SK-N-SH treated with all-trans-retinoic acid at 6 μM for 48 hours (cell line): ENCODE measurements at regions not wholly inside any gene's neighbourhood (a gene's known extent, or its start where the extent isn't known, plus 50 kb on each side); places are given as distances from the start of the nearest gene placed in this dataset.

Experiments used
- ATAC-seq: fragments of 200-7000 bp; cut with Tn5 transposase; 3 replicates; pipeline ENCODE4 v1.9.1; 2020; ENCODE audit warnings: mild to moderate bottlenecking, moderate library complexity
- ARNTL ChIP-seq: fragments of 450-650 bp; formaldehyde crosslinking; IDR thresholded peaks from 2 replicates; pipeline ENCODE4 v1.5.0; 2020; ENCODE audit warnings: low read depth, mild to moderate bottlenecking, moderate library complexity, borderline replicate concordance
- ESRRG ChIP-seq: fragments of 250-450 bp; sonication (Bioruptor Pico); IDR thresholded peaks from 2 replicates; pipeline ENCODE4 v1.6.1; 2021; ENCODE audit warnings: mild to moderate bottlenecking
- GLIS3 ChIP-seq: fragments of 250-450 bp; sonication (Bioruptor Pico); IDR thresholded peaks from 2 replicates; pipeline ENCODE4 v1.5.0; 2020; ENCODE audit warnings: mild to moderate bottlenecking, moderate library complexity
- PPARA ChIP-seq: fragments of 250-450 bp; sonication (Bioruptor Pico); IDR thresholded peaks from 2 replicates; pipeline ENCODE4 v1.5.0; 2020; ENCODE audit warnings: mild to moderate bottlenecking, borderline replicate concordance
- RARB ChIP-seq: fragments of 250-450 bp; sonication (Bioruptor Pico); IDR thresholded peaks from 2 replicates; pipeline ENCODE4 v1.8.0; 2021; ENCODE audit warnings: mild to moderate bottlenecking, moderate library complexity
- SNAI2 ChIP-seq: fragments of 250-450 bp; sonication (Bioruptor Pico); IDR thresholded peaks from 2 replicates; pipeline ENCODE4 v1.5.0; 2020; ENCODE audit warnings: mild to moderate bottlenecking, moderate library complexity
- TCF4 ChIP-seq: fragments of 250-450 bp; sonication (Bioruptor Pico); IDR thresholded peaks from 2 replicates; pipeline ENCODE4 v1.8.0; 2021; ENCODE audit warnings: mild to moderate bottlenecking, moderate library complexity, borderline replicate concordance
- TOX ChIP-seq: fragments of 250-450 bp; sonication (Bioruptor Pico); IDR thresholded peaks from 2 replicates; pipeline ENCODE4 v1.8.0; 2021; ENCODE audit warnings: mild to moderate bottlenecking, moderate library complexity, borderline replicate concordance
- ZFP3 ChIP-seq: fragments of 250-450 bp; sonication (Bioruptor Pico); IDR thresholded peaks from 2 replicates; pipeline ENCODE4 v1.5.0; 2020; ENCODE audit warnings: mild to moderate bottlenecking, moderate library complexity
- ZFP30 ChIP-seq: fragments of 450-650 bp; formaldehyde crosslinking; IDR thresholded peaks from 2 replicates; pipeline ENCODE4 v1.5.0; 2022; ENCODE audit warnings: mild to moderate bottlenecking, moderate library complexity
- ZNF565 ChIP-seq: fragments of 450-650 bp; formaldehyde crosslinking; conservative IDR thresholded peaks from 2 replicates; pipeline ENCODE4 v1.5.0; 2020; ENCODE audit warnings: low read depth, mild to moderate bottlenecking, moderate library complexity
- ZNF70 ChIP-seq: fragments of 450-650 bp; formaldehyde crosslinking; IDR thresholded peaks from 2 replicates; pipeline ENCODE4 v1.5.0; 2020; ENCODE audit warnings: mild to moderate bottlenecking, moderate library complexity
- TF ChIP-seq, protein P1 (sequence below): fragments of 250-450 bp; sonication (Bioruptor Pico); IDR thresholded peaks from 2 replicates; pipeline ENCODE4 v1.5.0; 2020; ENCODE audit warnings: mild to moderate bottlenecking, moderate library complexity
- TF ChIP-seq, protein P2 (sequence below): fragments of 250-450 bp; sonication (Bioruptor Pico); IDR thresholded peaks from 2 replicates; pipeline ENCODE4 v1.8.0; 2020; ENCODE audit warnings: mild to moderate bottlenecking, moderate library complexity, borderline replicate concordance
- TF ChIP-seq, protein P3 (sequence below): fragments of 250-450 bp; sonication (Bioruptor Pico); IDR thresholded peaks from 2 replicates; pipeline ENCODE4 v1.8.0; 2021; ENCODE audit warnings: low read depth, mild to moderate bottlenecking, moderate library complexity, borderline replicate concordance
- TF ChIP-seq, protein P4 (sequence below): fragments of 250-450 bp; sonication (Bioruptor Pico); IDR thresholded peaks from 2 replicates; pipeline ENCODE4 v1.5.1; 2021; ENCODE audit warnings: mild to moderate bottlenecking, moderate library complexity

DNA sequence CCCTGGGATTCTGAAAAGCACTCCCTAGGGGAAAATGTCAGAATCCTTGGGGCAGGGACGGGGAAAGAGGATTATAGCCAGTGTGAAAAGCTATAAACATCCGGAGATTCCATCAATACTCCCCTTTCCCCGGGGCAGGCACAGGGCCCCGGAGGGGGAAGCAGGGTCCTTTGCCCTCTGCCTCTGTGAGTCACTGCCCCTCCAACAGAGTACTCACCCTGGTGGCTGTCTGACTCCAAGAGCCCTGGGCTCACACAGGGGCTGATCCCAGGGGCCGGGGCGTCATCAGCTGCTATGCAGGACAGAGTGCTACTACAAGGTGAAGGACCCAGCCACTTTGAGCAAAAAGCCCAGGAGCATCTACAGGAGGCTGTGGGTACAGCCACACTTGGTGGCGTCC is 133.0 kb upstream of the PRR20G start:
- TF ChIP-seq, protein P1, sequence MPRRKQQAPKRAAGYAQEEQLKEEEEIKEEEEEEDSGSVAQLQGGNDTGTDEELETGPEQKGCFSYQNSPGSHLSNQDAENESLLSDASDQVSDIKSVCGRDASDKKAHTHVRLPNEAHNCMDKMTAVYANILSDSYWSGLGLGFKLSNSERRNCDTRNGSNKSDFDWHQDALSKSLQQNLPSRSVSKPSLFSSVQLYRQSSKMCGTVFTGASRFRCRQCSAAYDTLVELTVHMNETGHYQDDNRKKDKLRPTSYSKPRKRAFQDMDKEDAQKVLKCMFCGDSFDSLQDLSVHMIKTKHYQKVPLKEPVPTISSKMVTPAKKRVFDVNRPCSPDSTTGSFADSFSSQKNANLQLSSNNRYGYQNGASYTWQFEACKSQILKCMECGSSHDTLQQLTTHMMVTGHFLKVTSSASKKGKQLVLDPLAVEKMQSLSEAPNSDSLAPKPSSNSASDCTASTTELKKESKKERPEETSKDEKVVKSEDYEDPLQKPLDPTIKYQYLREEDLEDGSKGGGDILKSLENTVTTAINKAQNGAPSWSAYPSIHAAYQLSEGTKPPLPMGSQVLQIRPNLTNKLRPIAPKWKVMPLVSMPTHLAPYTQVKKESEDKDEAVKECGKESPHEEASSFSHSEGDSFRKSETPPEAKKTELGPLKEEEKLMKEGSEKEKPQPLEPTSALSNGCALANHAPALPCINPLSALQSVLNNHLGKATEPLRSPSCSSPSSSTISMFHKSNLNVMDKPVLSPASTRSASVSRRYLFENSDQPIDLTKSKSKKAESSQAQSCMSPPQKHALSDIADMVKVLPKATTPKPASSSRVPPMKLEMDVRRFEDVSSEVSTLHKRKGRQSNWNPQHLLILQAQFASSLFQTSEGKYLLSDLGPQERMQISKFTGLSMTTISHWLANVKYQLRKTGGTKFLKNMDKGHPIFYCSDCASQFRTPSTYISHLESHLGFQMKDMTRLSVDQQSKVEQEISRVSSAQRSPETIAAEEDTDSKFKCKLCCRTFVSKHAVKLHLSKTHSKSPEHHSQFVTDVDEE (CRISPR knock-in tag): no peak
- no peak for TF ChIP-seq ZFP30 (CRISPR knock-in tag)
- TF ChIP-seq ZNF565 (CRISPR knock-in tag): no peak
- TF ChIP-seq ARNTL (CRISPR knock-in tag): no peak
- TF ChIP-seq TOX: no peak
- no peak for TF ChIP-seq ZNF70 (CRISPR knock-in tag)
- TF ChIP-seq RARB (CRISPR knock-in tag): no peak
- TF ChIP-seq, protein P2, sequence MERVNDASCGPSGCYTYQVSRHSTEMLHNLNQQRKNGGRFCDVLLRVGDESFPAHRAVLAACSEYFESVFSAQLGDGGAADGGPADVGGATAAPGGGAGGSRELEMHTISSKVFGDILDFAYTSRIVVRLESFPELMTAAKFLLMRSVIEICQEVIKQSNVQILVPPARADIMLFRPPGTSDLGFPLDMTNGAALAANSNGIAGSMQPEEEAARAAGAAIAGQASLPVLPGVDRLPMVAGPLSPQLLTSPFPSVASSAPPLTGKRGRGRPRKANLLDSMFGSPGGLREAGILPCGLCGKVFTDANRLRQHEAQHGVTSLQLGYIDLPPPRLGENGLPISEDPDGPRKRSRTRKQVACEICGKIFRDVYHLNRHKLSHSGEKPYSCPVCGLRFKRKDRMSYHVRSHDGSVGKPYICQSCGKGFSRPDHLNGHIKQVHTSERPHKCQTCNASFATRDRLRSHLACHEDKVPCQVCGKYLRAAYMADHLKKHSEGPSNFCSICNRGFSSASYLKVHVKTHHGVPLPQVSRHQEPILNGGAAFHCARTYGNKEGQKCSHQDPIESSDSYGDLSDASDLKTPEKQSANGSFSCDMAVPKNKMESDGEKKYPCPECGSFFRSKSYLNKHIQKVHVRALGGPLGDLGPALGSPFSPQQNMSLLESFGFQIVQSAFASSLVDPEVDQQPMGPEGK (CRISPR knock-in tag): no peak
- TF ChIP-seq, protein P3, sequence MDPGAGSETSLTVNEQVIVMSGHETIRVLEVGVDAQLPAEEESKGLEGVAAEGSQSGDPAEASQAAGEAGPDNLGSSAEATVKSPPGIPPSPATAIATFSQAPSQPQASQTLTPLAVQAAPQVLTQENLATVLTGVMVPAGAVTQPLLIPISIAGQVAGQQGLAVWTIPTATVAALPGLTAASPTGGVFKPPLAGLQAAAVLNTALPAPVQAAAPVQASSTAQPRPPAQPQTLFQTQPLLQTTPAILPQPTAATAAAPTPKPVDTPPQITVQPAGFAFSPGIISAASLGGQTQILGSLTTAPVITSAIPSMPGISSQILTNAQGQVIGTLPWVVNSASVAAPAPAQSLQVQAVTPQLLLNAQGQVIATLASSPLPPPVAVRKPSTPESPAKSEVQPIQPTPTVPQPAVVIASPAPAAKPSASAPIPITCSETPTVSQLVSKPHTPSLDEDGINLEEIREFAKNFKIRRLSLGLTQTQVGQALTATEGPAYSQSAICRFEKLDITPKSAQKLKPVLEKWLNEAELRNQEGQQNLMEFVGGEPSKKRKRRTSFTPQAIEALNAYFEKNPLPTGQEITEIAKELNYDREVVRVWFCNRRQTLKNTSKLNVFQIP: no peak
- TF ChIP-seq ESRRG: no peak
- TF ChIP-seq PPARA (CRISPR knock-in tag): no peak
- no peak for TF ChIP-seq TCF4 (CRISPR knock-in tag)
- no peak for TF ChIP-seq SNAI2 (CRISPR knock-in tag)
- no peak for TF ChIP-seq GLIS3
- ATAC-seq: 0 out of 3 replicates have a peak, but pooled peaks have one; percentile 15

DNA sequence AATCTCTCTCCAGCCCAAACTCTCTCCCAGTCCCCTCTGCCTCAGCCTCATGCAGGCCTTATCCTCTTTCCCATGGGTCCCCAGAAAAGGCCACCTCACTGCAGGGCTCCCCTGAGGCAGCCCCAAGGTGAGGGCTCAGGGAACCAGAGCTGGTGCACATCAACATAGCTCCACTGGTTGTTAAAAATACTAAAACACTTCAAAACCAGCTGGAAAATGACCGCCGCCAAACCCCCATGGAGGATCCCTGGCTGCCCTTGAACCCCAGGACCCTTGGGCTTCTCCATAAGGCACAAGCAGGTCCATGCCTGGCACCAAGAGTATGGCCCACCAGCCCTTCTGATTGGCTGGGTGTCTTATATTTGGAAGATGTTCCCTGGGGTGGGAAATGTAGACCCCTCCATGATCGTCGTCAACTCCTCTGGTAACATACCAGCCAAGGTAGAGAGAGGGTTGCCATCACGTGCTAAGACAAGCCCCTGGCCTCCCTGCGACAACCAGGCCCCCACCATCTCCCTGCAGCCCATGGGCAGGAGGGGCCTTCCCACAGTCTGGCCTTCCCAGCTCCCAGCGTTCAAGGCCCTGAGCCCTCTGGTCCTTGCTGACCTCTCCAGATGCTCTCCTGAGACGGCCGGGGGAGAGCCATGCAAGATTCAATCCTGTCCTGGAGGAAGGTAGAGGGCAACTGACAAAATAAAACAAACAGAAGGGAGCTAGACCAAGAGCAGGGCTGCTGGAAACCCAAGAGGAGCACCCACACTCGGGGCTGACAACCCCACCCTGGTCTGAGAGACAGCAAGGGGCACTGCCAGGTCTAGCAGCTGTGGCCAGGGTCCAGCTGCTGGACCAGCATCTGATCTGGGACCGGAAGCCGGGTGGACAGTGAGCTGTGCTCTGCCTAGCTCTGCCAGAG is 132.1 kb upstream of the PRR20G start:
- no peak for ATAC-seq
- TF ChIP-seq, protein P2 (CRISPR knock-in tag): no peak
- TF ChIP-seq, protein P1 (CRISPR knock-in tag): no peak
- TF ChIP-seq PPARA (CRISPR knock-in tag) (no peak), ZFP3 (CRISPR knock-in tag) (no peak), TOX (no peak)
- TF ChIP-seq, protein P4, sequence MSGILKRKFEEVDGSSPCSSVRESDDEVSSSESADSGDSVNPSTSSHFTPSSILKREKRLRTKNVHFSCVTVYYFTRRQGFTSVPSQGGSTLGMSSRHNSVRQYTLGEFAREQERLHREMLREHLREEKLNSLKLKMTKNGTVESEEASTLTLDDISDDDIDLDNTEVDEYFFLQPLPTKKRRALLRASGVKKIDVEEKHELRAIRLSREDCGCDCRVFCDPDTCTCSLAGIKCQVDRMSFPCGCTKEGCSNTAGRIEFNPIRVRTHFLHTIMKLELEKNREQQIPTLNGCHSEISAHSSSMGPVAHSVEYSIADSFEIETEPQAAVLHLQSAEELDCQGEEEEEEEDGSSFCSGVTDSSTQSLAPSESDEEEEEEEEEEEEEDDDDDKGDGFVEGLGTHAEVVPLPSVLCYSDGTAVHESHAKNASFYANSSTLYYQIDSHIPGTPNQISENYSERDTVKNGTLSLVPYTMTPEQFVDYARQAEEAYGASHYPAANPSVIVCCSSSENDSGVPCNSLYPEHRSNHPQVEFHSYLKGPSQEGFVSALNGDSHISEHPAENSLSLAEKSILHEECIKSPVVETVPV: no peak
